Stomach smooth muscle (tissue), 2 donors: ENCODE measurements at regions not wholly inside any gene's neighbourhood (a gene's known extent, or its start where the extent isn't known, plus 50 kb on each side); places are given as distances from the start of the nearest gene placed in this dataset.
"Not testable (repeated sequence)": the region's sequence is repeated elsewhere in the genome, so short reads cannot be mapped to it uniquely, and the experiment has no call there.

ENCODE experiments used
- H3K27ac ChIP-seq: one replicate; pipeline ENCODE4 v1.7.0; 2013; ENCODE audit warnings: mild to moderate bottlenecking, low read length, inconsistent platforms
- H3K27me3 ChIP-seq, 2 donors: one replicate each; pipeline ENCODE4 v1.7.0; 2013; ENCODE audit warnings: low read length in 2 of 2; ENCODE audit not compliant: insufficient read depth in 2 of 2, control insufficient read depth in 1 of 2
- H3K36me3 ChIP-seq, 2 donors: one replicate each; pipeline ENCODE4 v1.7.0; 2013; ENCODE audit warnings: low read length in 2 of 2; ENCODE audit not compliant: control insufficient read depth in 2 of 2, insufficient read depth in 2 of 2
- H3K4me1 ChIP-seq: one replicate; pipeline ENCODE4 v1.7.0; 2013; ENCODE audit warnings: low read length; ENCODE audit not compliant: control insufficient read depth, insufficient read depth
- H3K4me3 ChIP-seq, 2 donors: one replicate each; pipeline ENCODE4 v1.7.0; 2013; ENCODE audit warnings: low read length in 2 of 2
- H3K9ac ChIP-seq, 2 donors: one replicate each; pipeline ENCODE4 v1.7.0; 2013; ENCODE audit warnings: low read length in 2 of 2, mild to moderate bottlenecking in 1 of 2
- H3K9me3 ChIP-seq, 2 donors: one replicate each; pipeline ENCODE4 v1.7.0; 2013; ENCODE audit warnings: low read length in 2 of 2; ENCODE audit not compliant: control insufficient read depth in 2 of 2
- donor health status: healthy.
- donor health status: Pancreatic carcinoma.

DNA sequence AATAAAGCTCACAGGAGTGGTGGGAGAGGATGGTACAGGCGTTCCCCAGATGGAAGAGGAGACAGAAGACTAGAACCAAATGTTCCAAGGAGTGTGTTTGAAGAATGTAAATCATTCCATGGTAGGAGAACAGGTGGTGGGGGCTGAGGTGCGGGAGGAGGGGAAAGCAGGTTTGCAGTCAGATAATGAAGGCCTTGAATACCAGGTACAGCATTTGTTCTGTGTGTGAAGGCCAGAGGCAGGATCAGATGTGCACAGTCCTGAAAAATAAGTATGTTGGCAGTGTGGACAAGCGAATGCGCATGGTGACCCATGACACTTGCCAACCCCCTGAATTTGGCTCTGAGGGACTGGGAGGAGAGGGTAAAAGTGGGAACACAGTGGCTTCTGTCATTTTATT lies 59.9 kb upstream of the ALDH1B1 start:
- Histone ChIP-seq H3K27me3 (no peaks in the 10 kb centered on the region), H3K36me3 (no peaks in the 10 kb centered on the region), H3K9ac (no peak overlapping the region), H3K27ac (no peak overlapping the region), H3K4me3 (no peak overlapping the region), H3K9me3 (no peaks in the 10 kb centered on the region), H3K4me1 (no peaks in the 10 kb centered on the region)

DNA sequence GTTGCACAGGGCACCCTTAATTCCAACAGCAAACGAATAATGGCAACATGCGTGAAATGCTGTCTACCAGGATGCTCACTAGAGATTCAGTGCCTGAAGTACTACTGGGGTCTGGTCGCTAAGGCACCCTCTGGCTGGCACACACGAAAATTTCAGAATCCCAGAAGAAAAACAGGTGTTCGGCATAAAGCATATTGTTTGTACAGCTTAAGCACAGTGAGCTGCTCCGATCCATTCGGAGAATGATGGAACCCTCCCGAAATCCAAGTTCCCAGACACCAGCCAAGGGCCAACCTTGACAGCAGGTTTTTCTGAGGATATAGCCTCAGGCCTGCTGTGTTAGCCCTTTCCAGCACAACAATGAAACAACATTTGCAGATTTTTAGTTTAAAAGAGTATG lies 61.4 kb upstream of the ALDH1B1 start:
- Histone ChIP-seq H3K4me1 (no peaks in the 10 kb centered on the region), H3K27me3 (no peaks in the 10 kb centered on the region), H3K4me3 (no peak overlapping the region), H3K36me3 (no peaks in the 10 kb centered on the region), H3K9ac (no peak overlapping the region), H3K27ac (no peak overlapping the region), H3K9me3 (no peaks in the 10 kb centered on the region)

GRCh38 chr9:38329968-38330367 lies 62.5 kb upstream of the ALDH1B1 start:
- H3K9ac ChIP-seq: no peak overlapping the region
- no peaks in the 10 kb centered on the region for H3K27me3 ChIP-seq
- no peak overlapping the region for H3K4me3 ChIP-seq
- H3K4me1 ChIP-seq: no peaks in the 10 kb centered on the region
- H3K36me3 ChIP-seq: no peaks in the 10 kb centered on the region
- no peak overlapping the region for H3K27ac ChIP-seq
- no peaks in the 10 kb centered on the region for H3K9me3 ChIP-seq

DNA sequence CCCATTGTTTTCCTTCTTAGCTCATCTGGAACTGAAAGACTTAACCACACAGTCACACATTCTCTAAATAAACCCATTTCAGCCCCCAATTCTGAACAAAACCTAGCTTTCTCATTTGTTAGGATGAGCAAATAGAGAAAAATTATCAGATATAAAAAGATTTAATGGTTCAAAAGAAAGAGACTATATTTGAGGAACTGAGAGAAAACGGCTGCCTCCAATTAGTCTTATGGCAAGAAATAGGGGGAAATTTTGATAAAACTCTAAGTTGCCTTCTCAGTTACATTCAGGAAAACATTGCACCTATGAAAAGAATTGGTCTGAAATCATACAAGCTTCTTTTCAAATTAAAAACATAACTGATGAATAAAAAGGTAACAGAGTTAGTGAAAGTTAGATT lies 63.7 kb upstream of the ALDH1B1 start:
- Histone ChIP-seq H3K36me3 (no peaks in the 10 kb centered on the region), H3K27me3 (no peaks in the 10 kb centered on the region), H3K9me3 (no peaks in the 10 kb centered on the region), H3K4me1 (no peaks in the 10 kb centered on the region), H3K9ac (no peak overlapping the region), H3K4me3 (no peak overlapping the region), H3K27ac (no peak overlapping the region)

DNA sequence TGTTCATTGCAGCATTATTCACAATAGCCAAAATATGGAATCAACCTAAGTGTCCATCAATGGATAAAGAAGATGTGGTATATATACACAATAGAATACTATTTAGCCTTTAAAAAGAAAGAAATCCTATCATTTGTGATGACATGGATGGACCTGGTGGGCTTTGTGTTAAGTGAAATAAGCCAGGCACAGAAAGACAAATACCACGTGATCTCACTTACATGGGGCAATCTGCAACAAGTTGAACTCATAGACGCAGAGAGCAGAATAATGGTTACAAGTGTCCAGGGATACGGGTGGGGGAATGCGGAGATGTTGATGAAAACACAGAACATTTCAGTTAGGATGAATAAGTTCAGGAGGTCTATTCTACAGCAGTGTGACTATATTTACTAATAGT lies 66.4 kb upstream of the ALDH1B1 start:
- Histone ChIP-seq H3K36me3 (no peaks in the 10 kb centered on the region), H3K4me3 (no peak overlapping the region), H3K9ac (no peak overlapping the region), H3K4me1 (no peaks in the 10 kb centered on the region), H3K27ac (no peak overlapping the region), H3K9me3 (no peaks in the 10 kb centered on the region), H3K27me3 (no peaks in the 10 kb centered on the region)

- H3K9ac ChIP-seq, H3K9me3 ChIP-seq, H3K27ac ChIP-seq, H3K27me3 ChIP-seq, H3K36me3 ChIP-seq, H3K4me3 ChIP-seq, H3K4me1 ChIP-seq: not testable (repeated sequence)
These were observed 68.3 kb upstream of the ALDH1B1 start for GRCh38 chr9:38324213-38324612.

DNA sequence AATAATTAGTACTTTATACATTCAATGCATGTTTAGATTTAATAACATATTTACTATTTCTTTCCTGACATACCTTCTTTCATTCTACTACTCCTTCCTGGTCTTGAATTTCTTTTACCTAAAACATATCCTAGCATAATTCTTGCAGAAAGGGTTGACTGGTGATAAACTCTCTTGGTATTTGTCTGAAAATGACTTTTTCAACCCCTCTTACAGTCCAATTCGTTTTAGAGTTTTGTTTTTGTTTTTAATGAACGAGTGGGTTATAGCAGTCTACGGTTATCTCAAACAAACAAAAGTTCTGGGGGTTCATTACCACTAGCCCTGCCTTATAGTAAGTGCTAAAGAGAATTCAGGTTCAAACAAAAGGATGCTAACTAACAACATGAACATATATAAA lies 69.6 kb upstream of the ALDH1B1 start:
- H3K36me3 ChIP-seq: no peaks in the 10 kb centered on the region

GRCh38 chr9:38319496-38320173 lies 72.9 kb upstream of the ALDH1B1 start:
- H3K4me1 ChIP-seq: peaks cover 6% of the 10 kb centered on the region
- H3K9me3 ChIP-seq: no peaks in the 10 kb centered on the region
- no peaks in the 10 kb centered on the region for H3K27me3 ChIP-seq
- peak overlapping the region in 1 of 2 donors; percentile 64 for H3K4me3 ChIP-seq
- no peaks in the 10 kb centered on the region for H3K36me3 ChIP-seq
- peak overlapping the region; percentile 58 for H3K27ac ChIP-seq
- peak overlapping the region; percentile 14 to 66 for H3K9ac ChIP-seq

More for the DNA sequence above, 69.6 kb upstream of the ALDH1B1 start:
- Histone ChIP-seq H3K27me3 (no peaks in the 10 kb centered on the region), H3K4me1 (peaks cover 6% of the 10 kb centered on the region), H3K4me3 (no peak overlapping the region), H3K27ac (no peak overlapping the region), H3K9ac (no peak overlapping the region), H3K9me3 (no peaks in the 10 kb centered on the region)

GRCh38 chr9:38318759-38319495 lies 73.6 kb upstream of the ALDH1B1 start:
- no peaks in the 10 kb centered on the region for H3K36me3 ChIP-seq
- H3K4me1 ChIP-seq: peaks cover 6% of the 10 kb centered on the region
- H3K9ac ChIP-seq: peak overlapping the region; percentile 14 to 66
- H3K4me3 ChIP-seq: peak overlapping the region; percentile 4 to 64
- H3K9me3 ChIP-seq: no peaks in the 10 kb centered on the region
- H3K27ac ChIP-seq: peak overlapping the region; percentile 58
- H3K27me3 ChIP-seq: no peaks in the 10 kb centered on the region

DNA sequence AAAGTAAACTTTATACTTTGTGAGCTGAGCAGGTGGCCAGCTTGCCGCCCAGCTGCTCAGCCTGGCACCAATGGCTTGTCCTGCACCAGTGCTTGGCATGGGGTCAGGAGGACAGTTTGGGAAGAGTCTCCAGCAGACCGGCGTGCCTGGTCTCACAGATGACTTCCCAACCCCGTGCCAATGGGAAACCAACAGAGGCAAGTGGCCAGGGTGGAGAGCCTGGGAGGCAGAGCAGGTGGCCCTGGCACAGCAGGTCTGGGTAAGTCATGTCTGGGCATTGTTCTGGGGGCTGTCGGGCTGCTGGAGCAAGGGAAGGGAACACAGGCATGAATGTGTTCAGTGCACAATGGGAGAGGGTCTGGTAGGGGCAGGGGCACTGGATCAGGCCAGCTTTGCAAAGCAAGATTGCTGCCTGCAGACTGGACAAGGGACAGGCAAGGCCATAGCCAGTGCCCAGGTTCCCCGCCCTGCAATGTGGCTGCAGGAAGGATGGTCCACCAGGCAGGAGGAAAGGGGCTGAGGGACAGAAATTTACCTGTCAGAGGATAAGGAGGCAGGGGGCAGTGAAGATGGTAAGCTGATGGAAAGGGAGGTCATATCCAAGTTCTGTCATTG lies 76.2 kb upstream of the ALDH1B1 start:
- Histone ChIP-seq H3K27ac (no peak overlapping the region), H3K9ac (no peak overlapping the region)

More for the DNA sequence above, 76.2 kb upstream of the ALDH1B1 start:
- Histone ChIP-seq H3K4me1 (peaks cover 16% of the 10 kb centered on the region), H3K4me3 (no peak overlapping the region), H3K27me3 (no peaks in the 10 kb centered on the region), H3K9me3 (no peaks in the 10 kb centered on the region), H3K36me3 (no peaks in the 10 kb centered on the region)
